Mucosa of gallbladder (tissue), 1 donor: ENCODE measurements at regions not wholly inside any gene's neighbourhood (a gene's known extent, or its start where the extent isn't known, plus 50 kb on each side); places are given as distances from the start of the nearest gene placed in this dataset.

Experiments used
- DNase-seq: peaks from one replicate; pipeline ENCODE4 v3.0.0-alpha.2; 2020; ENCODE audit warnings: low spot score
- donor health status: DM: no; HTN: no; CAD: no.

DNA sequence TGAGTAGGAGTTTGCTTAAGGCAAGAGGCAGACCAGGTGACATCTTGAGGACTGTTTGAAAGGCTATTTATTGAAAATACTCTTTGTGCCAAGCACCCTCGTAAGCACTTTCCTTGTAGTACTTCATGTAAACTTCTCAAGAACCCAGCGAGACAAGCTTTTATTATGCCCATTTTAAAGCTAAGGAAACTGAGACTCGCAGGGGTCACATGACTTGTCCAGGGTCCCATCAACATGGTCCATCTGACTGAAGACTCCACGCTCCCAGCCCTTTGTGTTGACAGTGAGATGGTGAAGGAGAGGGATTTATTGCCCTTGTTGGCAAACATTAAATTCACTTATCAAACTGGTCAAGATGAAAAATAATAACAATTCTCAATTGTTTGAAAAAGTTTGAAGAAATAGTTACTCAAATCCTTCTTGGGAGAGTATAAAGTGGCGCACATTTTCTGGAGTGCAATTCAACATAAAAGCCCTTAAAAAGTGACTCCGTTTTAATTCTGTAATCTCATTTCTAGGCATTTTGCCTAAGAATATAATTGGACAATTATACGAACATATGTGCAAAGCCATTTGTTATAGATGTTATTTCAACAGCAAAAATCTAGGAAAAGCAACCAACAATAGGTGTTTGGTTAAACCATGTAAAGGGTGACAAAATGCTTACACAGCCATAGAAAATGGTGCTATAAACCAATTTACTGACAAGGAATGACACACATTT is 270.5 kb upstream of the NCKAP5 start:
- no peak for DNase-seq

DNA sequence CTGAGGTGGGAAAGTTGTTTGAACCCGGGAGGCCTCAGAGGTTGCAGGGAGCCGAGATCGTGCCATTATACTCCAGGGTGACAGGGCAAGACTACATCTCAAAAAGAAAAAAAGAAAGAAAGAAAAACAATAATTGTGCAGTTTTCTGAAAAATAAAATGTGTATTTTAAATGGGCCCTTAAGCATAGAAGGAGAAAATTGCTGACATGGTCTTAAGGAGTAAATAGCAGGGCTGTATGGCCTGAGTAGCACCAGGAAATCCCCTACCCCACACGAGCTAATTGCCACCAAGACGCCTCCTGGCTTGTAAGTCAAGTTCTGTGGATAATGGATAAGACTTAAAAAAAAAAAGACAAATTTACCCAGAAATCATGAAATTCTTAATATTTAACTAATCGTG is 271.4 kb upstream of the NCKAP5 start:
- DNase-seq = no peak

DNA sequence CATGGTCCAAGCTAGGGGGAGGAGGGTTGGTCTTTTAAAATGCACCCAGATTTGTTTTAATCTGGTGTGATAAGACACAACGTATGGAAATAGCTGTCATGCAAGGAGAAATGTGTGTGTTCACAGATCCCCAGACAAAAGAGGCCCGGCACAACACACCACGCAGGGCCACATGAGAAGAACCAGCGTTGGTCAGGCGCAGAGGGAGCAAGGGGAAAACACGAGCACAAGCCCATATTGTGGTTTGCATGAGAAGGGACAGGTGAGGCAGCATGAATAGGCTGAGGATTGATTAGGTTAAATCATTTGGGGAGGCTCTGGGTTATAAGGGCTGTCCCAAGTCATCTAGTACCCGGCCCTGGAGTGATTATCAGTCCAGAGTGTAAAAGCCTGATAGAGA is 272.5 kb upstream of the NCKAP5 start:
- DNase-seq = no peak

DNA sequence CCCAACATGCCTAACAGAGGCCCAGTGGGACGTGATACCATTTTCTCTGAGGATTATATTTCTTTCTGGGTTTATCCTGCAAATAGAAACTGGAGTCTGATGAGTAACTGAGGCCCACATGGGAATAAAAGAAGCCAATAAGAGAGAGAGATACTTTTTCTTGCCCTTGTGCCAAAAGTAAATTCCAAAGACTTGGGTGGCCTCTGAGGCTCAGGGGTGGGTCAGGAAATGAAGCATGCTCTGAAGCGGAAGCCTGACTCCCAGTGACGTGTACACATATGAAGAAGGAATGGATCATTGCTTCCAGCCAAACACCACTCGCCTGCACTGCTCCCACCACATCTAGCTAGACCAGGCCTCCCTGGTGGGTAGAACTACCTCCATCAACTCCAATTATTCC is 273.6 kb upstream of the NCKAP5 start:
- DNase-seq = peak; percentile 16

DNA sequence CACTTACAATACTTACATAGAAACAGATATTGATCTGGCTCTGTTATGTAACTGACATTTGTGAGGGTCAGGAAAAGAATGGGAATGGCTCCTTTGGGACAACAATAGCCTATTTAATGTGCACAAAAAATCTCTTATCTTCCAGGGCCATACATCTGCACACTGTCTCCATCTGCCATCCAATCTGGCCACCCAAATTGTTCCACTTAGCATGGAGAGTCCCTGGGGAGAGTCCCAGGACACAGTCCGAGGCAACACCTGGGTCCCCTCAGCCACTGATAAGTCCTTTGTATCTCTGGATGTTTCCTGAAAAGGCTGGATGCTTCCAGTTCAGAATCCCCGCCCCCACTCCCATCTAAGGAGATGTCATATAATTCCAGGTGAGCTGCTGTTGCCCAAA is 274.2 kb upstream of the NCKAP5 start:
- DNase-seq = no peak

DNA sequence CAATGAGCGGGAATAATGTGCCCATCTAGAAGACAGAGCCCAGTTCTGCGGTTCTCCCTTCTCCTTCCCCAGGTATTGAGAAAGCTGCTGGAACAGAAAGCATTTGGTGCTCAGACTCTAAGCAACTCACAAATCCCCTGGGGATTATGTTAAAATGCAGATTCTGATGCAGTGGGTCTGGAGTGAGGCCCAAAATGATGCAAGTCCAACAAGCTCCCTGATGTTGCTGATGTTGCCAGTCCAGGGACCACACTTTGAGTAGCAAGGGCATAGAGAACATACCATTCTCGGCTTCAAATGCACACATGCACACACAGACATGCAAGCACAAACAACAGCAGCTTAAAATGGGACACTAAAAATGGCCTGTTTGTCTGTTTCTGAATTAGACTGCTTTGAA is 274.8 kb upstream of the NCKAP5 start:
- no peak for DNase-seq

DNA sequence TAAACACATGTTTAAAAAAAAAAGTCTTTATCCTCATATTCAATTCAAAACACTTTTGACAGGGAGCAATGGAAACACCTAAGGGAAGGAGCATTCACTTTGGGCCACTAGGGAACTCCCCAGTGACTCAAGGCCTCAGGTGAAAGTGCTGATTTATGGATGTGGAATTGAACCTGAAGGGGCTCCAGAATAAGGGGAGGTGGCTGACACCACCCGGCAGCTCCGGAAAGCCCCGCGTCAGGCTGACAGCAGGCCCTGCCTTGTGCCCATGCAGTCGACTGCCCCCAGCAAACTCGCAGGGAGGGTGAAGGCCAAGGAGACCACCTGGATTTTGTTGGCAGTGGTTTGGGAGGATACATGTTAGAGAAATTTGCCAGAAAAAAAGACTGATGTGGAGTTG is 275.3 kb upstream of the NCKAP5 start:
- DNase-seq = no peak

DNA sequence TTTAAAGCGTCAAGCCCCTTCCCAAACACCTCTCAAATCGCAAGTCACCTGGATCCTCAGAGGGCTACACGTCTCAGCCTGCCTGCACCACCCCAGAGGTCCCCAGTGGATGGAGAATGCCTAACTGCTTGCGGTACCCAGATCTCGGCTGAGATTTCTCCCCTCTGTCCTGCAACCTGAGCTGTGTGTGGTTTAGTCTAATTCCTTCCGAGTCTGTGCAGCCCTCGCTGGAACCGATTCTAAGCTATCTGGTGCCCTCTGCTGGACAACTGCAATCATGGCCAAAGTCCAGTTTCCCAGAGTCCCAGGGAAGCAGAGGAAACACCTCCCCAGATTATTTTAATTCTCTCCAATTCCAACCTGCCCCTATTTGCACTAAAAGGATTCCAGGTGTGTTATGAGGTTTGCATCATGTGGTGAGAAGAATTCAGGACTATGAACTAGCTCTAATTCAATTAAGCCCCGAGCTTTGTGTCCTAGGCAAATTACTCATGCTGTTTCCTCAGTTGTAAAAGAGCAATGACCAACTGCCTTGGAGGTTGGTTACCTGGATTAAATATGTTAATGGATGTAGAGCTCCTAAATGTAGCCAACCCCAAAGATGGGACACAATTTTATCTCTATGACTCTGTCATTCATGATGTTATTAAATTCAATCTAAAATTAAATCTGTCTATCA is 276.1 kb upstream of the NCKAP5 start:
- peak; percentile 77 for DNase-seq

DNA sequence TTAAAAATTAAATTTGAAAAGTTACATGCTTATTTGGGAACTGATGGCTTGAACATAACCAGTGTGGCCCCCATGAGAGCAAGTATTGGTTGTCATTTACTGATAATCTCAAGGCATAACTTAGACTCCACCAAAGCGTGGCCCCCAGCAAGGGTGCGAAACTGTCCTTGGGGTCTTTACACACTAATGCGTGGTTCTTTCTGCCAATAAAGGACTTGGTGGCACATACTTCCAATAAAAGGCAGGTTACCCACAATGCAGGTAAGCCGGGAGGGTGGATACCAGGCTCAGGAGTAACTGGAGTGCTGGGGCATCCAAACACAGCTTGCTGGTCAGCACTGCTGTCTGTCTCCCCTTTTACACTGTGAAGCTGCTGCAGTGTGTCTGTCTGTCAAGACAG is 278.2 kb upstream of the NCKAP5 start:
- no peak for DNase-seq

DNA sequence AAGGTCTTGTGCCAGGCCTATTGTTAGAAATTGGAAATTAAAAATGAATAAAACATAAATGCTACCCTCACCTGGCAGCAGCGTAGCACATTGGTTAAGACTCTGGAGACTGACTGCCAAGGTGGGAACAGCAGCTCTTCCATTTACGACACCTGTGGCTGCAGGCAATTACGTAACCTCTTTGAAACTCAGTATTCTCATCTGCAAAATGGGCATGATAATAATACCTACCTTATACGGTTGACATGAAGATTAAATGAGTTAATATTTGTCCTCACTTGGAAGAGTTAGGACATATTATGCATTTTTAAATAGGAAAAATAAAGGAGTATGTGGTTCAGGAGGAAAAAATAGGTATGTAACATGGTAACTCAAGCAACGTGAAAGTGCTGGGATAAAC is 279.3 kb upstream of the NCKAP5 start:
- no peak for DNase-seq

DNA sequence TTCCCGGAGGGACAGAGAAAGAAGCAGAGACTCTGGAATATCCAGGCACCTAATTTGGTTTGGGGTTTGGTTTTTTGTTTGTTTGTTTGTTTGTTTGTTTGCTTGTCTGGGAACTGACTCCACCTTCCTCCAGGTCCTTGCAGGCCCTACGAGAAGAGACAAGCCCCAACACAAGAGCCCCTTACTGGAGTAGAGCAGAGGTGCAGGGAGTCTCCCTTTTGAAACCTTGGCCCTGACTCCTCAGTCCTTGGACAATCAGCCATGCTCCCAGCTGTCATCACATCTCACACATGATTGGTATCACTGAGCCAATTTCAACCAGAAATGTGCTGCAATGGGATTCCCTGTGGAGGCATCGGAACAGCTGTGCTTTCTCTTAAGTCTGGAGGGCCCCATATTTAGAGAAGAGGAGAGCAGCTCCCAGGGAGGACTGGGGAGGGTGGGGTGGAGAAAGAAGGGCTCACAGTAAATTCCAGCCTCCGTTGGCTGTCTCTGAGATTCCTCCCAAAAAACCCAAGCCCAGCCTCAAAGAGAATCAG is 279.9 kb upstream of the NCKAP5 start:
- no peak for DNase-seq

DNA sequence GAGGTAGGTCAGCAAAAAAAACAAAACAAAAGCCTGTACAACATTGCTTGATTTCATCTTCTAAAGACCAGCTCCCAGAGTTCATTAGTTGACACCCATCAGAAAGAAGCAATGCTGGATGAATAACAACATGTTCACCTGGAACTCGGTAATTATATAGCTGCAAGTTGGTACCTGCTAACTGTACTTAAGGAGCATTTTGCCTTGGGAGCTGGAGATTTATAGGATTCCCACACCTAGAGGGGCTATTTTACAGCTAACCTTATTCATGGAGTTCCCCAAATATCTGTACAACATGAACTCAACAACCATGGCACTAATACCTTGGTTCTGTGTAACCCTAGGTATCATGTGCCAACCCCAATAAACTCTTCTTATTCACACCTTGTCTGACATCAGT is 281.1 kb upstream of the NCKAP5 start:
- no peak for DNase-seq

DNA sequence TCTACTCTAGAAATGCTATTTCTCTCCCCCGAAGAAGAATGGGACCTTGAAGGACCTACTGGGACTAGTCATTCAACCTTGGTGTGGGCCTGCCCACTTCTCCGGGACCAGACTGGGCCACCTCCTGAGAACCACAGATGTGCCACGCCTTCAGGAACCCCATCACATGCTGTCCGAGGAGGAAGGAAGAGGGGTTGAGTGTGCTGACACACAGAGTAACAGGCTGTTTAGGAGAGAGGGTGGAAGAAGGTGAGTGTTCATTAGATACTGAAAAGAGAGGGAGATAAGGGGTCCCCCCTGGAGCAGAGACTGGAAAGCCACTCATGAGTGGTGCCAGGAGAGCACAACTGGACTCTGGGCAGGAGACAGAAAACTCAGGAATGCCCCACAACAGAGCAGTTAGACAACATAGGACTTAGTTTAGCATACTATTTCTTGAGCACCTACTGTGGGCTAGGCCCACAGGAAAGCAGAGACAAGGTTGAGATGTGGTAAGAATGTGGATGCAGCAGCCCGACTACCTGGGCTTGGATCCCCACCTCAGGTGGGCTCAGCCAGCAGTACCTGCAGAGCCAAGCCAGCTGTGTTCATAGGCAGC is 286.4 kb upstream of the NCKAP5 start:
- no peak for DNase-seq

DNA sequence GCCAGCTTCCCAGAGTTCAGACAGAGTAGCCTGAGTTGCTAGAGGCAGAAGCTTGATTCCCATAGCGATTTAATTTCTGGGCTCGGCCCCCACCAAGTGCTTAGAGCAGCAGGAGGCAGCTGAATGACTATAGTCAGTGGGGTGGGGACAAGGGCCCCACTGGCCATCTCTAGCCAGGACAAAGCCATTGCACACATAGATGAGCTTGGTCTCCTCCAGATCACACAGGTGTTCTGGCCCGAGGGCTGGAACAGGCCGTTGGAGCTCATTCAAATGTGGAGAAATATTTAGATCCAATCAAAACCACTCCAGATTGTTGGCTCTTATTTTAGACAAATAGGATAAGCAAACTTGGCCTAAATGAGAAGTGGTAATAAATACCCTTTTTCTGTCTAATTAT is 287.3 kb upstream of the NCKAP5 start:
- no peak for DNase-seq

DNA sequence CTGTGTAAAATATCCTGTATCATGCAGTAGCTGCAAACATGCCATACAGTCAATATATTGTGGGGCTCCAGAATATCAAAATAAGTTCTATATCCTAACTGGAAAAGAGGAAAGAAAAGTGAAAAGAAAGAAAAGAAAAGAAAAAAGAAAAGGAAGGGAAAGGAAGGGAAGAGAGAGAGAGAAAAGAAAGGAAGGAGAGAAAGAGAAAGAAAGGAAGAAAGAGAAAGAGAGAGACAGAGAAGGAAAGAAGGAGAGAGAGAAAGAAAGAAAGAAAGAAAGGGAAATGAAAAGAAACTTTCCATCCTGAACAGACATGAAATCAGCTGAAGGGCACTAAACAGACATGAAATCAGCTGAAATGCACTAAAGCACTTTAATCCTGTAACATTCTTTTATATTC is 288.4 kb upstream of the NCKAP5 start:
- DNase-seq = no peak

DNA sequence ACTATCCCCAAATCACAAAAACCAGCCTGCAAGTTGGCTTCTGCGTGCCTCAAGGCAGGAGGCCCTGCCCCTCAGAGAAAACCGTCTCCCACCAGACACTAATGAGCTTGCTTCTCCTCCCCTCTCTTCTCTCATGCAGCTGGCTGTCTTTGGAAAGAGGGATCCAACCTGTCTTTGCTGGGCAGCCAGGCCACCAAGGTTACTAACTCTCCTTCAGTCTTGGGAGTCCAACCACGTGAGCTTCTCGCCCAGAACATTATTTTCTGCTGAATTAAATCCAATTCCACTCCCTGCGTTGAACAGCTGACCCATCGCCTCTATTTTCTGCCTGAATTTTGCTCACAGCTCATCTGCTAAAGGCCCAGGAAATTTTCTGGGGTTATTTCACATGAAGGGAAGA is 291.3 kb upstream of the NCKAP5 start:
- no peak for DNase-seq

DNA sequence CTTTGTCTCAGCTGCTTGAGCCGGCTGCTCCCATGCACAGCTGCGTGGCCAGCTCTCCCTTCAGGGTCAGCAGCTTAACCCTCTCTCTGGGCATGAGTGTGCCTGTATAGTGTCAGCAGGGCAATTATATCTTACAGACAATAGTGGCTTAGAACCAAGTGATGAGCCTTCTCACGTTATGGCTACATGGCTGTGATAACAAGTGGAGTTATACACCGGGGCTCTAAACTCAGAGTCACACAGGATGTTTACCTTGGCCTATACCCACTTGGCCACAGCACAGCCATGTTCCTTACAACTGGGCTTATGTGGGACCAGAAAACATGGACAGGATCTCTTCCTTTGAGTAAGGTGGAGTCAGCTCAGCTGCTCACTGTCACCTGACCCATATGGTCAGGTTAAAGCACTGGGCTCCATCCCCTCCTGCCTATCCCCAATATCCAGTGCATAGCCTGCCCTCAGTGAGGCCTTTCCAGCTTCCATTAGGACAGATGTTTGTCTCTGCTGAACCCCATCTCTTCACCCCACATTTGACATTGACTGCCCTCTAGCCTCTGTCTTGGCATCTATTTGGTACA is 294.2 kb upstream of the NCKAP5 start:
- DNase-seq = no peak

DNA sequence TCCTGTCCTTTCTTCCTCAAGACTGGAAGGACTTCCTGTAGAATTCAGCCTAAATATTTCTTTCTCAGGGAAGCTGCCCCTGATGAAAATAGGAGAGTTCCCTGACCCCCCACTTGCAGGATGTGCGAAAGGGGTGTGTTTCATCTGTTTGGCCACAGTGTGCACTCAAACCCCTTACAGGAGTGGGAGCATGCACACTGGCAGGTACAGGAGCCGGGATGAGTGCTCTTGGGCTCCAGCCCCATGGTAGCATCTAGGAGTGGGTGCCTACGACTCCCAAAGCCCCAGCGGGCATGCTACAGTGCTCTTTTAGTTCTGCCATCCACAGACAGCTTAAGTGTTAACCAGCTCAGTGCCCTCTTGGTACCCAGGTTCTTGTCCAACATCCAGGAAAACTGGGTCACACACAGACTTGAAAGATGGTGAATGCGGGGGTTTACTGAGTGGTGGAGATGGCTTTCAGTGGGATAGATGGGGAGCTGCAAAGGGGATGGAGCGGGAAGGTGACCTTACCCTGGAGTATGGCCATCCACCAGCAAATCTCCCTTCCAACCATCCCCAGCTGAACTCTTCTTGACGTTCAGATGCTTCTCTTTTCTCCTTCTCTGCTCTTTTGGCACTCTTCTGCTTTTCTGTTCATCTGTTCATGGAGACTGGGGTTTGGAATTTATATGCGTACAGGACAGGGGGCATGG is 295.0 kb upstream of the NCKAP5 start:
- no peak for DNase-seq

DNA sequence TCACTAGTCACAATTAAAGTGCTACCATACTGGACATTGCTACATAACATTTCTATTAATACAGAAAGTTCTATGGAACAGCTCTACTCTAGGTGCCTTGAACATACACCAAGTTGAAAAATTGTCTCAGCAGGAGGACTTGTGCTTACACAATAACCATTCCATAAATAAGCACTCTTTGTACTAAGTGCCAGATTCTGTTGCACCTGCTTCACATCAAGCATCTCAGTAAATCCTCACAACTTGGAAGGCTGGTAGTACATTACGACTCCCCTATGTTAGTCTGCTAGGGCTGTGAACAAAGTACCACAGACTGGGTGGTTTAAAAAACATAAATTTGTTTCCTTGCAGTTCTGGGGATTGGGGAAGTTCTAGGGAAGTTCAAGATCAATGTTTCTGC is 296.9 kb upstream of the NCKAP5 start:
- no peak for DNase-seq

DNA sequence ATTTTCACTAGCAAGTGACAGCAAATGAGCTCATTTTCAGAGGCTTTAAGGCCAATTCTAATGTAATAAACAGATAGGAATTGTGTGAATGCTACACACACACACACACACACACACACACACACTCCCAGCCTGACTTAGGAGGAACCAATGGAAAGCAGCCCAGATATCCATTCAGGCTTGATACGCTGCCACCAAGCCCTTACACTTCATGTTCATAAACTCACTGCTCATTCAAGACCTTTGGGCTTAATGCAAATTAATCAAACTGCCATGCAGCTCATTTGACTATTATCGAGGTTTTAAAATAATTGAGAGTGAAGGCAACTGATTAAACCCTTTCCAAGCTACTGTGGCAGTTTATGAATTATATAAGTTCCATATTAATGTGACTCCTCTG is 298.9 kb upstream of the NCKAP5 start:
- no peak for DNase-seq

DNA sequence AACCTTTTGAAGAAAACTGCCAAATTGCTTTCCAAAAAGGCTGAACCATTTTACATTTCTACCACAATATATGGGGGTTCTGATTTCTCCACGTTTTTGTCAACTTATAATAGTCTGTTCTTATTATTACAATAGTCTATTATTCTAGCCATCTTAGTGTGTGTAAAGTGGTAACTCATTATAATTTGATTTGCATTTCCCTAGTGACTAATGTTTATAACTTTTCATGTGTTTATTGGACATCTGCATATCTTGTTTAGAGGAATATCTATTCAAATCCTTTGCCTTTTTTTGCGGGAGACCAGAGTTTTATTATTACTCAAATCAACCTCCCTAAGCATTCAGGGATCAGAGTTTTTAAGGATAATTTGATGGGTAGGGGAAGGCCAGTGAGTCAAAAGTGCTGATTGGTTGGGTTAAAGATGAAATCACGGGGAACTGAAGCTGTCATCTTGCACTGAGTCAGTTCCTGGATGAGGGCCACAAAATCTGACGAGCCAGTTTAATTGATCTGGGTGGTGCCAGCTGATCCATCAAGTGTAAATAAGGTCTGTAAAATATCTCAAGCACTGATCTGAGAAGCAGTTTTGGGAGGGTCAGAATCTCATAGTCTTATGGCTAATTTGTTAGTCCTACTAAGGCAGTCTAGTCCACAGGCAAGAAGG is 303.4 kb upstream of the NCKAP5 start:
- peak; percentile 46 for DNase-seq

DNA sequence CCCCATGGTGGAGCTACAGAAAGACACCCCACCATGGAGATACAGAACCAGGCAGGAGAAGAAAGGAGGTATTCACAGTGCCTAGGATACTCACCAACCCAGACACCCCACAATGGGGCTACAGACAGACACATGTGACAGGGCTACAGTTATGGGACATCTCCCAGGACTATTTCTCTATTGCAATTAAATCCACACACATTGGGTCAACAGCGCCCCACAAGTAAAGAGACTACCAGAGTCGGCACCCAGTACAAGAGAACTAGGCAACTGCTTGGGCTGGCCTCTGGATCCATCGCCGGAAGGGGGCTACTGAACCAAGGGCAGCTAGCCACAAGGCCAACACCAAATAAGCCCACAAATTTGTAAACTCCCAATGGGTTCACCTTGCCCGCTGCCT is 310.1 kb upstream of the NCKAP5 start:
- no peak for DNase-seq
